Skeletal muscle satellite cell (primary cell): ENCODE measurements at regions not wholly inside any gene's neighbourhood (a gene's known extent, or its start where the extent isn't known, plus 50 kb on each side); places are given as distances from the start of the nearest gene placed in this dataset.

ENCODE experiments used
- H3K27me3 ChIP-seq: 2 replicates; pipeline ENCODE4 v1.7.0; 2013; ENCODE audit warnings: low read length; ENCODE audit not compliant: control insufficient read depth, insufficient read depth
- H3K36me3 ChIP-seq: 2 replicates; pipeline ENCODE4 v1.7.0; 2013; ENCODE audit warnings: mild to moderate bottlenecking, control low read depth, low read length; ENCODE audit not compliant: insufficient read depth
- H3K4me1 ChIP-seq: 2 replicates; pipeline ENCODE4 v1.7.0; 2013; ENCODE audit warnings: low read length; ENCODE audit not compliant: control insufficient read depth, insufficient read depth
- H3K4me2 ChIP-seq: 2 replicates; pipeline ENCODE4 v1.7.0; 2013; ENCODE audit warnings: mild to moderate bottlenecking, low read length
- H3K4me3 ChIP-seq: 2 replicates; pipeline ENCODE4 v1.7.0; 2013; ENCODE audit warnings: low read length
- H3K9ac ChIP-seq: 2 replicates; pipeline ENCODE4 v1.7.0; 2013; ENCODE audit warnings: mild to moderate bottlenecking, low read depth, low read length, moderate library complexity
- H3K9me3 ChIP-seq: replicated peaks from 2 replicates; pipeline ENCODE4 v1.7.0; 2013; ENCODE audit warnings: mild to moderate bottlenecking, control low read depth, low read length

DNA sequence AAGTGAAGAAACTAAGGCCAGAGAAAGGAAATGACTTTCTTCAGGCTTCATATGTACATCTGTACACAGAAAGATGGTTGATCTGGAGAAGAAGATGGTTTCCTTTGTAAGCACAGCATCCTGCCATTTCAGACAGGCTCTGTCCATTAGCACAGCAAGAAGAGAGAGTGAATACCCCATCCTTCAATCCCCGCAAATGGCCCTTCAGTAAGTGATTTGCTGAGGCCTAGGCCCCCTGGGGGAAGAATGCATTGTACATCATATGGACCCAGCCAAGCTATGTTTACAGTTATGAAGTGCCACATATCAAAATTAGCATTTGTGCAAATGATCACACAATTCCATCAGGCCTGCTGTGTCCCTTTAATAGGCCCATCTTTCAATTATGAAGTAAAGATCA lies 657.4 kb downstream of the BRINP1 start:
- Histone ChIP-seq H3K36me3 (no peaks in the 10 kb centered on the region), H3K9me3 (no peaks in the 10 kb centered on the region), H3K27me3 (no peaks in the 10 kb centered on the region), H3K4me2 (no peak overlapping the region), H3K9ac (no peak overlapping the region), H3K4me1 (no peaks in the 10 kb centered on the region), H3K4me3 (no peak overlapping the region)

DNA sequence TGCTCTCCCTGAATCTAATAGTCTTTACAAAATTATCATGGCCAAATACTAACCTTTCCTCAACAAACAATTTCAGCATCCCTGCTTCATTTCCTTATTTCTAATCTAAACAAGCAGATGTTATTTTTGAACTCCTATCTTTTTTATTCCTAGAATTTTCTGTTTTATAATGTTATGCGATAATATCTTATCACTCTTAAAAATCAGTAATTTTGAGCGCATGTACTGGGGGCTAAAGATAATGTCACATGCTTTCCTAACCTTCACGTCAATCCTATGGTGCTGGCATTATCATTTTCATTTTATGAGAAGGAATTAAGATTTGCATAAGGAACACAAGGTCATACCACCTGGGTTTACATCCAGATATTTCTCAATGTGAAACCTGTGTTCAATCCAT lies 648.0 kb downstream of the BRINP1 start:
- H3K27me3 ChIP-seq, result no peaks in the 10 kb centered on the region

DNA sequence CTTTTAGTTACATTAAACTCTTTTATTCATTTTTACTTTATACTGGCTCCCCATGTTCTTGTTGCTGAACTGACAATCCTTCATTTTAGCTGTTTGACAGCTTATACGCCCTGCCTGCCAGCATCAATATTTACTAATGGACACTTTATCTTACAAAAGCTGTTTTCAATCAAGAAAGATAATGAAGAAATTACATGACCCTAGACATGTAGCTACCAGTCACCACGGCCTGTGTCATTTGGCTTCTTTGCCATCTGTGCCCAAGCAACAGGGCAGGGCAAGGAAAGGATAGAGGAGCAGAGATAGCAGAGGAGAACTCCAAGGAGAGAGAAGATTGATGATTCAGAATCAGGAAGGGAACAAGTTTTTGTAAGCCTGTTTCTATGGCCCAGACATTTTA lies 647.3 kb downstream of the BRINP1 start:
- Histone ChIP-seq H3K9me3 (no peaks in the 10 kb centered on the region), H3K27me3 (no peaks in the 10 kb centered on the region), H3K4me3 (no peak overlapping the region), H3K4me1 (no peaks in the 10 kb centered on the region), H3K36me3 (no peaks in the 10 kb centered on the region), H3K9ac (no peak overlapping the region), H3K4me2 (no peak overlapping the region)

More for the DNA sequence above, 648.0 kb downstream of the BRINP1 start:
- no peak overlapping the region for H3K4me2 ChIP-seq
- H3K4me3 ChIP-seq, result no peak overlapping the region
- no peak overlapping the region for H3K9ac ChIP-seq
- H3K36me3 ChIP-seq, result no peaks in the 10 kb centered on the region
- H3K9me3 ChIP-seq, result no peaks in the 10 kb centered on the region
- H3K4me1 ChIP-seq, result no peaks in the 10 kb centered on the region

DNA sequence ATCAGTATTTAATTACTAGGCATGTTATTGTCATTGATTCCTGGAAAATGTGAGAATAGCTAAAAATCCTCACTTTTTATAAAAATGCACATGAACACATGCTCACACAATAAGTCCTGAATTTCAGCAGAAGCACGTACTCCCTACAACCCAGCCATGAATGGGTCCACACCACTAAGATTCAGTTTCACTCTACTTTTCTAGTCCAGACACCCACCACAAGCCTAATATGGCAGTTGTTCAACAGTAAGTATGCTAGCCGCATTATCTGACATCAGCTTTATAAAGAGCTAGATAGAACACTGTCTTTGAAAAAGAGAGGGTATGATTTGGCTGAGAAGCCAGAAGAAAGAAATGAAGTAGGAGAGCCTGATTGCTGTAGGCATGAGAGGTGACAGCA lies 639.3 kb downstream of the BRINP1 start:
- Histone ChIP-seq H3K36me3 (no peaks in the 10 kb centered on the region), H3K4me3 (no peak overlapping the region), H3K4me1 (no peaks in the 10 kb centered on the region), H3K9me3 (no peaks in the 10 kb centered on the region), H3K27me3 (no peaks in the 10 kb centered on the region), H3K9ac (no peak overlapping the region), H3K4me2 (no peak overlapping the region)

DNA sequence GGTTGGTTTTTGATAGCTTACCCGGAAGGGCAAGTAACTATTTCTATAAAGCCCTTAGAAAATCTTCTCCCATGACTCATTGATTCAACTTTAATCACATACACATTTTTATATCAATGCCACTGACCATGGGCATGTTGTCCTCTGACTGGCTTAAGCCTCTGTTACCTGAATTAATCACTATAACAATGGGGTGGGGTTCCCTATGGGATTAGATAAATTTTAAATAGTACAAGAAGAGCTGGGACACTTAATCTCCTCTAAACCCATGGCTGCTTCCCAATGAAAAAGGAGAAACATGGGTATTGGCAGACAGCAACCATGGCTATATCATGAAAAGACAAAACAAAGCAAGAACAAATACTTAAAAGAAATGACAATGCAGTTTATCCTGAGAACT lies 636.2 kb downstream of the BRINP1 start:
- no peak overlapping the region for H3K4me2 ChIP-seq
- H3K9me3 ChIP-seq, result peaks cover 4% of the 10 kb centered on the region
- no peaks in the 10 kb centered on the region for H3K27me3 ChIP-seq
- H3K4me3 ChIP-seq, result no peak overlapping the region
- H3K36me3 ChIP-seq, result no peaks in the 10 kb centered on the region
- H3K9ac ChIP-seq, result no peak overlapping the region
- no peaks in the 10 kb centered on the region for H3K4me1 ChIP-seq

DNA sequence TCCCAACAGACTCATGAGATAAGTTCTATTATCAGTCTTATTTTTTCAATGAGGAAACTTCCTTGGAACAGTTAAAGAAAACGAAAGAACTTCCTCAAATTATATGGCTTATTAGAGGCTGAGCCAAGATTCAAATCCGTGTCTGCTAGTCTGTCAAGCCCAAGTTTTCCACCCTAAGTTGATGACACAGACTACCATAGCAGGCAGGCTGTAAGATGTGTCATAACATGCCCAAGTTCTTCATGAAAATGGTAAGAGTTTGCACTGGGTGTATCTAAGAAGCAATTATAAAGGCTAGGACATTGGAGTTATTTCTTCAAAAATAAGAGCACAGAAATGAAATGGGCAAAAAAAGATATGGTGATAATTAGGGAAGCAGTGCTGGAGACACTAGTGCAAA lies 634.5 kb downstream of the BRINP1 start:
- peaks cover 4% of the 10 kb centered on the region for H3K9me3 ChIP-seq
- no peaks in the 10 kb centered on the region for H3K4me1 ChIP-seq
- H3K27me3 ChIP-seq, result no peaks in the 10 kb centered on the region
- H3K36me3 ChIP-seq, result no peaks in the 10 kb centered on the region
- H3K4me2 ChIP-seq, result no peak overlapping the region
- no peak overlapping the region for H3K4me3 ChIP-seq
- no peak overlapping the region for H3K9ac ChIP-seq

DNA sequence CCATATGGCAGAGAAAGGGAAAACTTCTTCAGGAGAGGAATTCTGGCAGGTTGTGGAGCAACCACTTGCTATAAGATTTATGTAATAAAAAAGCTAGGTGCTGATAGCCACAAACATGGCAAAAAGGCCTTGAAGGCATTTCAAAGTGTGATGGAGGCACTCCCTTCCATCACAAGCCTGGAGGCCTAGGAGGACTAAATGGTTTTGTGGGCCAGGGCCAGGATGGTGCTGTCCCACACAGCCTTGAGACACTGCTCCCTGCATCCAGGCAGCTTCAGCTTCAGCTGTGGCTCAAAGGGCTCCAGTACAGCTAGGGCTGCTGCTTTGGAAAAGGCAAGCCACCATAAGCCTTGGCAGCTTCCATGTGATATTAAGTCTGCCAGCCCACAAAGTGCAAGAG lies 632.8 kb downstream of the BRINP1 start:
- Histone ChIP-seq H3K9ac (no peak overlapping the region), H3K4me3 (no peak overlapping the region), H3K36me3 (no peaks in the 10 kb centered on the region), H3K27me3 (no peaks in the 10 kb centered on the region), H3K9me3 (peaks cover 4% of the 10 kb centered on the region), H3K4me1 (no peaks in the 10 kb centered on the region), H3K4me2 (no peak overlapping the region)

DNA sequence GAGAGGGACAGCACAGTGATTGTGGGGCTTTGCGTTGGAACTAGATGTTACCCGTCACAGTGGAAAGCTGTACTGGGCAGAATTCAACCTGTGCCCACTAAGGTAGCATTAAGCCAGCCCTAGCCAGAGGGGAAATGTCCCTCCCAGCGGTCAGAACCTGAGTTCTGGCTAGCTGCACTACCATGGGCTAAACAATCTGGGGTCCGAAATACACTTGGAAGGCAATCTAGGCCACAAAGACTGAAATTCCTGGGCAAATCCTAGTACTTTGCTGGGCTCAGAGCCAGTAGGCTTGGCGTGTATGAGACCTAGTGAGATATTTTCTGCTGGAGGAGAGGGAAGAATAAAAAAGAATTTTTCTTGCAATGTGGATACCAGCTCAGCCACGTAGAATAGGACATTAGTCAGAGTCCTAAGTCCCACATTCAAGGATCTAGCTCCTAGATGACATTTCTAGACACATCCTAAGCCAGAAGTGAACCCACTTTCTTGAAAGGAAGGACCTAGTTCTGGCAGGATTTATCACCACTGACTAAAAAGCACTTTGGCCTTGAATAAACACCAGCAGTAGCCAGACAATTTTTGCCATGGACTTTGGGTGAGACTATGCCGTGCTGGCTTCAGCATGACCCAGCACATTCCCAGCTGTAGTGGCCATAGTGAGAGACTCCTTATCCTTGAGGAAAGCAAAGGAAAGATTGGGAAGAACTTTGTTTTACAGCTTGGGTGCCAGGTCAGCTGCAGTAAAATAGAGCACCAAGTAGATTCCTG lies 618.0 kb downstream of the BRINP1 start:
- no peak overlapping the region for H3K4me3 ChIP-seq
- H3K4me1 ChIP-seq, result no peaks in the 10 kb centered on the region
- H3K36me3 ChIP-seq, result no peaks in the 10 kb centered on the region
- no peak overlapping the region for H3K9ac ChIP-seq
- H3K27me3 ChIP-seq, result no peaks in the 10 kb centered on the region
- no peak overlapping the region for H3K4me2 ChIP-seq
- no peaks in the 10 kb centered on the region for H3K9me3 ChIP-seq

DNA sequence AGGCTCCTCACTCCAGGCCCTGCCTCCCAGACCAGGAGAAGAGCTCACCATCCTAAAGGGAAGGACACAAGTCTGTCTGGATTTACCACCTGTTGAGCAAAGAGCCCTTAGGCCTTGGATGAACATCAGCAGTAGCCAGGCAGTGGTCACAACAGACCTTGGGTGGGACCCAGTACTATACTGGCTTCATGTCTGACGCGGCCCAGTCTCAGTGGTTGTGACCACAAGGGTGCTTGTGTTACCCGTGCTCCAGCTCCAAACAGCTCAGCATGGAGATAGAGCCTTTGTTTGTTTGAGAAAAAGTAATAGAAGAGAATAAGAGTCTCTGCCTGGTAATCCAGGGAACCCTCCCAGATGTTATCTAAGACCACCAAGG lies 617.4 kb downstream of the BRINP1 start:
- Histone ChIP-seq H3K27me3 (no peaks in the 10 kb centered on the region), H3K4me3 (no peak overlapping the region), H3K36me3 (no peaks in the 10 kb centered on the region), H3K9ac (no peak overlapping the region), H3K9me3 (no peaks in the 10 kb centered on the region), H3K4me2 (no peak overlapping the region), H3K4me1 (no peaks in the 10 kb centered on the region)

DNA sequence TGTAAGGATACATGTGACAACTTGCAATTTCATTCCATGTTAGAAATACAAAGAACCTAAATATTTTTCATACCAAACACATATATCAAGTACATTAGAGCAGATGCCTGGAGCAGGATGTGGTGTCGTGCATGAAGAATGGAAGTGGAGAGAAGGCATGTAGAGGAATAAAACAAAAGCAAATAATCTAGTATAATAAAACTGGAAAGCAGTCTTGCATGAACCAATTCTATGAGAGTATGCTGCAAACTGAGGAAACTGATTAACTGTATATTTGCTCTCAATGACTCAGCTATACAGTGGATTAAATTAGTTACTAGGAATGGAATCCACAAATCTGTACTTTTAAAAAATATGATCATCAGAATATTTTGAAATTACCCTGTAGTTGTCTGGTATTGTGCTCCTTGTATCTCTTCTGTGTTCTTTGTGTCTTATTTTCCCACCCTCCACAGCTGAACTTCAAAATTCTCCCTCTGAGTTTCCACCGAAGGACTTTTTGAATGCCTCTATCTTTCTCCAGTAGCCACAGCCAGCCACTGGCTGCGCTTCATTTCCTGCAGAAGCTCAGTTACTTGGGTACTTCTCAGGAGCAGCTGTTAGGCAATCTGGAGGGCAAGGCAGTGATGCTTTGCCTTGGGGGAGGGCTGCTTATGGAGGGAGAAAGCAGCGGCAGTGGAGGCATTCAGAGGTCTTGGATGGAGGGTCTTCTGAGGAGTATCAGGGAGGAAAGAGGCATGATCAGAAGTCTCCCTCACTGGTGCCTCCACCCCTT lies 608.0 kb downstream of the BRINP1 start:
- no peak overlapping the region for H3K9ac ChIP-seq
- H3K27me3 ChIP-seq, result no peaks in the 10 kb centered on the region
- no peaks in the 10 kb centered on the region for H3K9me3 ChIP-seq
- H3K4me2 ChIP-seq, result no peak overlapping the region
- H3K4me1 ChIP-seq, result no peaks in the 10 kb centered on the region
- no peaks in the 10 kb centered on the region for H3K36me3 ChIP-seq
- H3K4me3 ChIP-seq, result no peak overlapping the region

DNA sequence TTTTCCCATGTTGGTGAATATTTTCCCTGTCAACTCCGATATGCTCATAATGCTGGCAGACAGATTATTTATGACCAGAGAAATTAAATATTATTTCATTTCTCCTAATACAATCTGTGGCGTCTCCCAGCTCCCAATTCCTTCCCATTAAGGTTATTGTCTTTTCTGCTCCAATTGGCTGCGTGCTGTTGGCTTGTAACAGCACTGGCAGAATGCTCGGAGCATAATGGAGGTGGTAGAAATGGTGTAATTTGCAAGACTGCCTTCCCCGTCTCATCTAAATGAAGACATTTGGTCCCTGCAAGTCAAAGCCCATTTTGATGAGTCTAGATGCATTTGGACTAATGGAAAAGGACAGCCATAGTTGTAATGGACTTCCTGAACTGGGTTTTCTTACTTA lies 601.7 kb downstream of the BRINP1 start:
- Histone ChIP-seq H3K36me3 (no peaks in the 10 kb centered on the region), H3K4me1 (no peaks in the 10 kb centered on the region)

More for the DNA sequence above, 601.7 kb downstream of the BRINP1 start:
- H3K4me2 ChIP-seq, result no peak overlapping the region
- no peak overlapping the region for H3K9ac ChIP-seq
- no peaks in the 10 kb centered on the region for H3K27me3 ChIP-seq
- H3K4me3 ChIP-seq, result no peak overlapping the region
- H3K9me3 ChIP-seq, result no peaks in the 10 kb centered on the region
